ENCODE measurements at regions not wholly inside any gene's neighbourhood (a gene's known extent, or its start where the extent isn't known, plus 50 kb on each side); places are given as distances from the start of the nearest gene placed in this dataset.

DNA sequence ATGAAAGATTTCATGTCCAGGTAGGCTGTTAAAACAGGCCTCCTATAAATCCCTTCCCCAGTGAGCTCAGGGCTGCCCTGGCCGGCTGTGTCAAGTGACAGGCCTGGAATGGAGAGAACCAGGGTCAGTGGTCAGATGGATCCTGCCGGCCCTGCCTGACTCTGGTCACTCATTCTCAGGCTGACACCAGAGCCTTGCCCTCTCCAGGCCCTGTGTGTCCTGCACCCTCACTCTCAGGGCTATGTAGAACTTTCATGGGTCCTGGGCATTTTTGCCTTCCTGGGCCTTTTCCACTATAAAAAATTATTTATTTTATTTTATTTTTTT is 82.0 kb upstream of the RGPD5 start:
- TF ChIP-seq SP1 (IDR thresholded peaks at IDR 0.05; ENCODE audit: low read depth) (no peak), FOSL1 (IDR thresholded peaks at IDR 0.05; ENCODE audit: low read depth) (no peak), EZH2phosphoT487 (IDR thresholded peaks at IDR 0.05; ENCODE audit: borderline replicate concordance) (no peak), YY1 (IDR thresholded peaks at IDR 0.05; ENCODE audit: extremely low read depth, insufficient replicate concordance, low read depth, low read length) (no peak), CBX3 (IDR thresholded peaks at IDR 0.05; ENCODE audit: low read depth) (no peak), POLR2AphosphoS5 (IDR thresholded peaks at IDR 0.05; ENCODE audit: low read depth, low read length) (no peak), ZNF274 (IDR thresholded peaks at IDR 0.05; ENCODE audit: low read depth, low read length) (no peak), CEBPB (IDR thresholded peaks at IDR 0.05; ENCODE audit: low read depth) (no peak), SRF (IDR thresholded peaks at IDR 0.05; ENCODE audit: low read depth) (no peak), SIN3A (IDR thresholded peaks at IDR 0.05; ENCODE audit: low read depth) (no peak), JUND (IDR thresholded peaks at IDR 0.05) (no peak), RAD21 (IDR thresholded peaks at IDR 0.05; ENCODE audit: low read depth) (no peak), ELF1 (IDR thresholded peaks at IDR 0.05; ENCODE audit: borderline replicate concordance, low read depth) (no peak)
- TF ChIP-seq, protein P1, sequence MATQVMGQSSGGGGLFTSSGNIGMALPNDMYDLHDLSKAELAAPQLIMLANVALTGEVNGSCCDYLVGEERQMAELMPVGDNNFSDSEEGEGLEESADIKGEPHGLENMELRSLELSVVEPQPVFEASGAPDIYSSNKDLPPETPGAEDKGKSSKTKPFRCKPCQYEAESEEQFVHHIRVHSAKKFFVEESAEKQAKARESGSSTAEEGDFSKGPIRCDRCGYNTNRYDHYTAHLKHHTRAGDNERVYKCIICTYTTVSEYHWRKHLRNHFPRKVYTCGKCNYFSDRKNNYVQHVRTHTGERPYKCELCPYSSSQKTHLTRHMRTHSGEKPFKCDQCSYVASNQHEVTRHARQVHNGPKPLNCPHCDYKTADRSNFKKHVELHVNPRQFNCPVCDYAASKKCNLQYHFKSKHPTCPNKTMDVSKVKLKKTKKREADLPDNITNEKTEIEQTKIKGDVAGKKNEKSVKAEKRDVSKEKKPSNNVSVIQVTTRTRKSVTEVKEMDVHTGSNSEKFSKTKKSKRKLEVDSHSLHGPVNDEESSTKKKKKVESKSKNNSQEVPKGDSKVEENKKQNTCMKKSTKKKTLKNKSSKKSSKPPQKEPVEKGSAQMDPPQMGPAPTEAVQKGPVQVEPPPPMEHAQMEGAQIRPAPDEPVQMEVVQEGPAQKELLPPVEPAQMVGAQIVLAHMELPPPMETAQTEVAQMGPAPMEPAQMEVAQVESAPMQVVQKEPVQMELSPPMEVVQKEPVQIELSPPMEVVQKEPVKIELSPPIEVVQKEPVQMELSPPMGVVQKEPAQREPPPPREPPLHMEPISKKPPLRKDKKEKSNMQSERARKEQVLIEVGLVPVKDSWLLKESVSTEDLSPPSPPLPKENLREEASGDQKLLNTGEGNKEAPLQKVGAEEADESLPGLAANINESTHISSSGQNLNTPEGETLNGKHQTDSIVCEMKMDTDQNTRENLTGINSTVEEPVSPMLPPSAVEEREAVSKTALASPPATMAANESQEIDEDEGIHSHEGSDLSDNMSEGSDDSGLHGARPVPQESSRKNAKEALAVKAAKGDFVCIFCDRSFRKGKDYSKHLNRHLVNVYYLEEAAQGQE (IDR thresholded peaks at IDR 0.05; ENCODE audit: low read depth): no peak
- TF ChIP-seq, protein P2, sequence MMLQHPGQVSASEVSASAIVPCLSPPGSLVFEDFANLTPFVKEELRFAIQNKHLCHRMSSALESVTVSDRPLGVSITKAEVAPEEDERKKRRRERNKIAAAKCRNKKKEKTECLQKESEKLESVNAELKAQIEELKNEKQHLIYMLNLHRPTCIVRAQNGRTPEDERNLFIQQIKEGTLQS (IDR thresholded peaks at IDR 0.05): no peak
- TF ChIP-seq, protein P3, sequence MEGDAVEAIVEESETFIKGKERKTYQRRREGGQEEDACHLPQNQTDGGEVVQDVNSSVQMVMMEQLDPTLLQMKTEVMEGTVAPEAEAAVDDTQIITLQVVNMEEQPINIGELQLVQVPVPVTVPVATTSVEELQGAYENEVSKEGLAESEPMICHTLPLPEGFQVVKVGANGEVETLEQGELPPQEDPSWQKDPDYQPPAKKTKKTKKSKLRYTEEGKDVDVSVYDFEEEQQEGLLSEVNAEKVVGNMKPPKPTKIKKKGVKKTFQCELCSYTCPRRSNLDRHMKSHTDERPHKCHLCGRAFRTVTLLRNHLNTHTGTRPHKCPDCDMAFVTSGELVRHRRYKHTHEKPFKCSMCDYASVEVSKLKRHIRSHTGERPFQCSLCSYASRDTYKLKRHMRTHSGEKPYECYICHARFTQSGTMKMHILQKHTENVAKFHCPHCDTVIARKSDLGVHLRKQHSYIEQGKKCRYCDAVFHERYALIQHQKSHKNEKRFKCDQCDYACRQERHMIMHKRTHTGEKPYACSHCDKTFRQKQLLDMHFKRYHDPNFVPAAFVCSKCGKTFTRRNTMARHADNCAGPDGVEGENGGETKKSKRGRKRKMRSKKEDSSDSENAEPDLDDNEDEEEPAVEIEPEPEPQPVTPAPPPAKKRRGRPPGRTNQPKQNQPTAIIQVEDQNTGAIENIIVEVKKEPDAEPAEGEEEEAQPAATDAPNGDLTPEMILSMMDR (IDR thresholded peaks at IDR 0.05 in 2 of 3, conservative IDR thresholded peaks at IDR 0.05 in 1 of 3; ENCODE audit: borderline replicate concordance in 1 of 3, insufficient read depth in 1 of 3, low read depth in 2 of 3, low read length in 2 of 3): no peak
- no peak for DNase-seq (ENCODE audit: low read depth, low spot score)
- Histone ChIP-seq H3K9me3 (ENCODE audit: control insufficient read depth in 1 of 2, insufficient read depth in 1 of 2, low read depth in 1 of 2, low read length in 2 of 2) (no peaks in the 10 kb centered on the region), H3K9me2 (ENCODE audit: insufficient read depth) (no peaks in the 10 kb centered on the region), H3K4me3 (replicated peaks in 1 of 2; ENCODE audit: low read depth in 1 of 2, low read length in 2 of 2) (no peak overlapping the region), H3K36me3 (ENCODE audit: control insufficient read depth in 1 of 2, insufficient read depth in 2 of 2, low read length in 2 of 2) (no peaks in the 10 kb centered on the region), H4K20me1 (ENCODE audit: insufficient read depth) (no peaks in the 10 kb centered on the region), H2AFZ (ENCODE audit: low read depth, low read length, poor library complexity, severe bottlenecking) (no peak overlapping the region), H3K4me2 (ENCODE audit: low read length) (no peak overlapping the region), H3K79me2 (ENCODE audit: insufficient read depth, low read length) (no peaks in the 10 kb centered on the region), H3K27me3 (ENCODE audit: insufficient read depth, low read length) (no peaks in the 10 kb centered on the region), H3K27ac (ENCODE audit: low read depth, low read length) (no peak overlapping the region), H3K9ac (ENCODE audit: low read length) (no peak overlapping the region), H3K4me1 (ENCODE audit: control insufficient read depth in 1 of 2, insufficient read depth in 2 of 2, low read length in 2 of 2) (no peaks in the 10 kb centered on the region)
- CTCF ChIA-PET: interaction anchor here (1.2 kb wide), 1 partner anchor 166 kb away, joined by 3 read pairs; no protein-coding TSS in a partner anchor
- RAD21 ChIA-PET (ENCODE audit: low non-redundant PET in 1 of 2, low total read pairs in 2 of 2, uncharacterized antibody in 2 of 2, unreplicated experiment in 2 of 2): no interaction called here
- POLR2A ChIA-PET: interaction anchor here (1.1 kb wide), 1 partner anchor 98 kb away, joined by 3 read pairs; the partner anchor contains the start of genes SEPTIN10 and SOWAHC
- no peak for ATAC-seq
- intact Hi-C loops (cut with micrococcal nuclease): no loop called here
- BruUV-seq (replicated peaks): no TSS peak
